GM10248 (cell line): ENCODE measurements at regions not wholly inside any gene's neighbourhood (a gene's known extent, or its start where the extent isn't known, plus 50 kb on each side); places are given as distances from the start of the nearest gene placed in this dataset.
"Not testable (repeated sequence)": the region's sequence is repeated elsewhere in the genome, so short reads cannot be mapped to it uniquely, and the experiment has no call there.

Experiments
- CTCF ChIA-PET: fragments of 300-600 bp; sonication (Branson Sonifier 250); formaldehyde crosslinking; extraction: SDS; loops from one replicate; lab custom pipeline; 2021; ENCODE audit warnings: antibody characterized with exemption; lab: Yijun Ruan, JAX
- POLR2A ChIA-PET: fragments of 350-650 bp; sonication (Branson Sonifier 250); formaldehyde crosslinking; extraction: SDS; loops from one replicate; lab custom pipeline; 2020; ENCODE audit warnings: antibody characterized with exemption; lab: Yijun Ruan, JAX
- DNase-seq: peaks from one replicate; pipeline ENCODE4 v3.0.0; 2012; ENCODE audit errors: extremely low spot score
- TF ChIP-seq, protein P1 (sequence below): IDR thresholded peaks from 2 replicates; pipeline ENCODE4 v1.5.1; 2012; ENCODE audit warnings: mild to moderate bottlenecking, low read depth; ENCODE audit errors: extremely low read depth, missing control alignments, control extremely low read depth

GRCh38 chr14:28300356-28300755, 466.2 kb upstream of the FOXG1 start:
- CTCF ChIA-PET = interaction anchor here (0.9 to 1.4 kb wide), 2 partner anchors 9 to 21 kb away, joined by 3 read pairs; no protein-coding TSS in a partner anchor
- TF ChIP-seq, protein P1, sequence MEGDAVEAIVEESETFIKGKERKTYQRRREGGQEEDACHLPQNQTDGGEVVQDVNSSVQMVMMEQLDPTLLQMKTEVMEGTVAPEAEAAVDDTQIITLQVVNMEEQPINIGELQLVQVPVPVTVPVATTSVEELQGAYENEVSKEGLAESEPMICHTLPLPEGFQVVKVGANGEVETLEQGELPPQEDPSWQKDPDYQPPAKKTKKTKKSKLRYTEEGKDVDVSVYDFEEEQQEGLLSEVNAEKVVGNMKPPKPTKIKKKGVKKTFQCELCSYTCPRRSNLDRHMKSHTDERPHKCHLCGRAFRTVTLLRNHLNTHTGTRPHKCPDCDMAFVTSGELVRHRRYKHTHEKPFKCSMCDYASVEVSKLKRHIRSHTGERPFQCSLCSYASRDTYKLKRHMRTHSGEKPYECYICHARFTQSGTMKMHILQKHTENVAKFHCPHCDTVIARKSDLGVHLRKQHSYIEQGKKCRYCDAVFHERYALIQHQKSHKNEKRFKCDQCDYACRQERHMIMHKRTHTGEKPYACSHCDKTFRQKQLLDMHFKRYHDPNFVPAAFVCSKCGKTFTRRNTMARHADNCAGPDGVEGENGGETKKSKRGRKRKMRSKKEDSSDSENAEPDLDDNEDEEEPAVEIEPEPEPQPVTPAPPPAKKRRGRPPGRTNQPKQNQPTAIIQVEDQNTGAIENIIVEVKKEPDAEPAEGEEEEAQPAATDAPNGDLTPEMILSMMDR = no peak
- DNase-seq = no peak
- POLR2A ChIA-PET = no interaction called here

DNA sequence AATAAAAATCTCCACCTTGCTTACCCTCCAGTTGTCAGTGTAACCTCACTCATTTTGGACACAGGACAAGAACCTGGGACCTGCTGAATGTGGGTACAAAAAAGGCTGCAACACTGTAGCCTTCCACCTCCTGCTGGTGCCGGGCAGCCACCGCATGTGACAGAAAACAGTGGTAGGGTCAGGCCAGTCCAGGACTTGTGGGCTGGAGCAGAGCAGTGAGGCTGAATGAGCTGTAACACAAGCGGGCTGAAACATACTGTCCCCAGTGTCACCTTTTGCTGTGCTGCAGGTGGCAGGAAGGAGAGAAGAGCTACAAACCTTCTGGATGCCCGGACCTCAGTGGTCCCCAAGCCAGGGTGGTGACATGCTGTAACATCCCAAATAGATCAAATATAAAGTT, 465.4 kb upstream of the FOXG1 start:
- ChIA-PET CTCF (interaction anchor here (1.4 kb wide), 1 partner anchor 22 kb away, joined by 3 read pairs; no protein-coding TSS in a partner anchor), POLR2A (no interaction called here)
- DNase-seq = no peak
- TF ChIP-seq, protein P1 = no peak

DNA sequence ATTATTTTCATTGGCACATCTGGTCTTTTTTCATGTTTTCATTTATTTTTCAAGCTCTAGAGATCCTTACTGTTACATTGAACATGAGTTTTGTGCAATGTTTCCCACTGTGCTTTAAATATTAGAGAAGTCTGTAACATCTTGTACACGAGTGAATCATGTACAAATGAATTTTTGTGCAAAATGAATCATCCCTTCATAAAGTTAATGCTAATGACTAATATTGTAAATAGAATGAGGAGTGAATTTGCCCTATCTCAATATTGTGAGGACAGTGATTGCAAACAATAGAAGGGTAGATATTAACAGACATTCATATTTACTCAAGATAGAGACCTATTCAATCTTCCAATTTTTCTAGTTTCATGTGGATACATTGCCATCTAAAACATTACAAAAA, 463.3 kb upstream of the FOXG1 start:
- TF ChIP-seq, protein P1 = no peak
- POLR2A ChIA-PET = no interaction called here
- no peak for DNase-seq
- CTCF ChIA-PET = no interaction called here

DNA sequence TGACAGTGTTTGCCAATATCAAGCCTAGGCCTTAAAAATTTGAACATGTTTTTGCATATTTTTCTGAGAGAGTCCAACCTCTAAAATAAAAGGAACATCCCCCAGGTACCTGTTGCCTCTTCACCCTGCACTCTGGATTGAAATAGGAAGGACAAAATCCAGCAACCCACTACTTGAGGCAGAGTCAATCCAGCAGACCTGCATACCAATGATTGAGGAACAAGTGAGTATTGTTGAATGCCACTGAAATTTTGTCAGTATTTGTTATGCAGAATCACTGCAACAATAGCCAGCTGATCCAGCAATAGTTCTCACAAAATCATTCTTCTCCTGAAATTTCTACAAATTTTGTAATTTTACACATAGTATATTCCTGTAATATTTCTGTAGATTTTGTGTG, 460.6 kb upstream of the FOXG1 start:
- CTCF ChIA-PET = no interaction called here
- no peak for DNase-seq
- TF ChIP-seq, protein P1 = no peak
- POLR2A ChIA-PET = no interaction called here

- no peak for DNase-seq
- TF ChIP-seq, protein P1 = no peak
- ChIA-PET POLR2A (no interaction called here), CTCF (interaction anchor here (1.3 kb wide), 1 partner anchor 10 kb away, joined by 3 read pairs; no protein-coding TSS in a partner anchor)
Observed at GRCh38 chr14:28307506-28307905, 459.1 kb upstream of the FOXG1 start.

- TF ChIP-seq, protein P1 = no peak
- DNase-seq = no peak
- CTCF ChIA-PET = interaction anchor here (1.0 kb wide), 1 partner anchor 9 kb away, joined by 3 read pairs; no protein-coding TSS in a partner anchor
- POLR2A ChIA-PET = no interaction called here
Observed at GRCh38 chr14:28308734-28309133, 457.9 kb upstream of the FOXG1 start.

- POLR2A ChIA-PET, DNase-seq, CTCF ChIA-PET: not testable (repeated sequence)
Observed at GRCh38 chr14:28317890-28318675, 448.5 kb upstream of the FOXG1 start.
